ENCODE measurements at regions not wholly inside any gene's neighbourhood (a gene's known extent, or its start where the extent isn't known, plus 50 kb on each side); places are given as distances from the start of the nearest gene placed in this dataset.

GRCh38 chr5:86865256-86865785 lies 247.6 kb downstream of the COX7C start:
- DNase-seq: no peak
- Histone ChIP-seq H3K27me3 (no peaks in the 10 kb centered on the region), H3K36me3 (no peaks in the 10 kb centered on the region), H3K9me3 (no peaks in the 10 kb centered on the region), H3K4me1 (no peaks in the 10 kb centered on the region), H3K27ac (no peak overlapping the region), H3K4me3 (no peak overlapping the region)
- intact Hi-C loops (cut with DNase I; ENCODE audit: low total_unique reads): no loop called here
- no peak for TF ChIP-seq CTCF (IDR thresholded peaks at IDR 0.05)
- TF ChIP-seq POLR2A (IDR thresholded peaks at IDR 0.05): no peak
- no peak for TF ChIP-seq POLR2AphosphoS5 (IDR thresholded peaks at IDR 0.05)
- no peak for TF ChIP-seq EP300 (IDR thresholded peaks at IDR 0.05; ENCODE audit: low read depth)
- in situ Hi-C loops (cut with MboI; ENCODE audit: low pct_ligation_motif_present in 1 of 4, low pct_unique_long_range_greater_than_20kb in 1 of 4, low sequenced_read_pairs in 3 of 4): no loop called here
- WGBS, 2 donors (ENCODE audit: low coverage in 1 of 2): 47 to 48% methylated on average over 2 of the region's 2 CpGs

DNA sequence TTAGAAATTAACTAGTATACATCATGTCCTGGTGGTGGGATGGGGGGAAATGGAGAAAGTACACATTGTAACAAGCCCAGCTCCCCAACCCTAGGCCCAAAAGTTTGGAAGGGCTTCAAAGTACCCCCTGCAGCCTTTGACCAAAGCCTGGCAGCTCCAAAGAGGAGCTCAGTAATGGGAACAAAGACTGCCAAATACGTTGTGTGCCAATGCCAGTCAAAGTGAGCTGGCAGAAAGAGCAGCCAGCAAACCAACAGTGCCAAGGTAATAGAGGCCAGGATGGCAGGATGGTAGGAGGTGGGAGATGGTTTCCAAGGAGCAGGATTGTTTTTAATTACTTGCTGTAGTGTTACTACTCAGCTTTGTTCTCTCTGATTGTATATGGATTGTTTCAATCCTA lies 248.3 kb downstream of the COX7C start:
- 43 to 55% methylated on average over 1 of the region's 1 CpG for WGBS, 2 donors (ENCODE audit: low coverage in 1 of 2)
- no peaks in the 10 kb centered on the region for H3K27me3 ChIP-seq
- no peak overlapping the region for H3K4me3 ChIP-seq
- intact Hi-C loops (cut with DNase I; ENCODE audit: low total_unique reads) (no loop called here), in situ Hi-C loops (cut with MboI; ENCODE audit: low pct_ligation_motif_present in 1 of 4, low pct_unique_long_range_greater_than_20kb in 1 of 4, low sequenced_read_pairs in 3 of 4) (no loop called here)
- H3K27ac ChIP-seq: no peak overlapping the region
- H3K36me3 ChIP-seq: no peaks in the 10 kb centered on the region
- TF ChIP-seq POLR2AphosphoS5 (IDR thresholded peaks at IDR 0.05) (no peak), EP300 (IDR thresholded peaks at IDR 0.05; ENCODE audit: low read depth) (no peak), CTCF (IDR thresholded peaks at IDR 0.05) (no peak), POLR2A (IDR thresholded peaks at IDR 0.05) (no peak)
- no peaks in the 10 kb centered on the region for H3K4me1 ChIP-seq
- no peaks in the 10 kb centered on the region for H3K9me3 ChIP-seq
- no peak for DNase-seq

- 54 to 60% methylated on average over 2 of the region's 2 CpGs for WGBS, 2 donors (ENCODE audit: low coverage in 1 of 2)
- Histone ChIP-seq H3K36me3 (no peaks in the 10 kb centered on the region), H3K27me3 (no peaks in the 10 kb centered on the region), H3K9me3 (no peaks in the 10 kb centered on the region), H3K4me1 (no peaks in the 10 kb centered on the region), H3K4me3 (no peak overlapping the region), H3K27ac (no peak overlapping the region)
- TF ChIP-seq POLR2A (IDR thresholded peaks at IDR 0.05) (no peak), POLR2AphosphoS5 (IDR thresholded peaks at IDR 0.05) (no peak), CTCF (IDR thresholded peaks at IDR 0.05) (no peak), EP300 (IDR thresholded peaks at IDR 0.05; ENCODE audit: low read depth) (no peak)
- no peak for DNase-seq
- intact Hi-C loops (cut with DNase I; ENCODE audit: low total_unique reads) (no loop called here), in situ Hi-C loops (cut with MboI; ENCODE audit: low pct_ligation_motif_present in 1 of 4, low pct_unique_long_range_greater_than_20kb in 1 of 4, low sequenced_read_pairs in 3 of 4) (no loop called here)
Observed at GRCh38 chr5:86869268-86869667, 251.5 kb downstream of the COX7C start.

GRCh38 chr5:86875539-86875938 lies 257.8 kb downstream of the COX7C start:
- no peak for DNase-seq
- no peak overlapping the region for H3K27ac ChIP-seq
- in situ Hi-C loops (cut with MboI; ENCODE audit: low pct_ligation_motif_present in 1 of 4, low pct_unique_long_range_greater_than_20kb in 1 of 4, low sequenced_read_pairs in 3 of 4): no loop called here
- no peaks in the 10 kb centered on the region for H3K4me1 ChIP-seq
- no peaks in the 10 kb centered on the region for H3K27me3 ChIP-seq
- no peaks in the 10 kb centered on the region for H3K36me3 ChIP-seq
- intact Hi-C loops (cut with DNase I; ENCODE audit: low total_unique reads): no loop called here
- no peaks in the 10 kb centered on the region for H3K9me3 ChIP-seq
- no peak overlapping the region for H3K4me3 ChIP-seq
- WGBS, 2 donors (ENCODE audit: low coverage in 1 of 2): 75 to 85% methylated on average over 1 to 2 of the region's 2 CpGs
- TF ChIP-seq POLR2A (IDR thresholded peaks at IDR 0.05) (no peak), CTCF (IDR thresholded peaks at IDR 0.05) (no peak), EP300 (IDR thresholded peaks at IDR 0.05; ENCODE audit: low read depth) (no peak), POLR2AphosphoS5 (IDR thresholded peaks at IDR 0.05) (no peak)
